A549 (cell line): ENCODE measurements at regions not wholly inside any gene's neighbourhood (a gene's known extent, or its start where the extent isn't known, plus 50 kb on each side); places are given as distances from the start of the nearest gene placed in this dataset.

Experiments
- ATAC-seq, 2 experiments: fragments of 200-7000 bp in 1 of 2; fragments of >200 bp in 1 of 2; cut with Nextera tagmentation in 1 of 2; cut with Tn5 transposase in 1 of 2; 3 replicates each; pipeline versions ENCODE4 v1.8.0 to v1.9.1; 2018 to 2020; ENCODE audit warnings: mild to moderate bottlenecking in 1 of 2, moderate library complexity in 1 of 2
- CTCF ChIA-PET: fragments of 300-600 bp; sonication (Branson Sonifier 250); formaldehyde crosslinking; extraction: SDS; loops from one replicate; lab custom pipeline; 2021; ENCODE audit warnings: antibody characterized with exemption, inconsistent platforms; lab: Yijun Ruan, JAX
- POLR2A ChIA-PET: fragments of 350-600 bp; formaldehyde crosslinking; extraction: SDS; loops from one replicate; lab custom pipeline; 2021; ENCODE audit warnings: antibody characterized with exemption, inconsistent platforms; lab: Yijun Ruan, JAX
- DNase-seq, 2 experiments: peaks; one replicate each; pipeline versions ENCODE4 v3.0.0 to v3.0.0-alpha.2; 2011 to 2016; ENCODE audit warnings: low read depth in 1 of 2, low spot score in 1 of 2
- FAIRE-seq: peaks from 2 replicates; lab custom pipeline; 2011; peaks lifted over from hg19 to GRCh38; lab: Jason Lieb, UNC
- H3K27ac ChIP-seq, 2 experiments: fragments of >200 bp; sonication (Bioruptor Twin); formaldehyde crosslinking; 3 replicates each; pipeline ENCODE4 v1.5.1; 2016 to 2017
- H3K4me1 ChIP-seq: fragments of >200 bp; sonication (Bioruptor Twin); formaldehyde crosslinking; 3 replicates; pipeline ENCODE4 v1.6.1; 2016
- H3K4me2 ChIP-seq: fragments of >200 bp; sonication (Bioruptor Twin); formaldehyde crosslinking; 3 replicates; pipeline ENCODE4 v1.6.1; 2016
- H3K4me3 ChIP-seq: fragments of >200 bp; sonication (Bioruptor Twin); formaldehyde crosslinking; 3 replicates; pipeline ENCODE4 v1.5.1; 2016
- H3K9me3 ChIP-seq: fragments of >200 bp; sonication (Bioruptor Twin); formaldehyde crosslinking; 3 replicates; pipeline ENCODE4 v1.6.1; 2016
- CHD2 ChIP-seq: fragments of 150-350 bp; IDR thresholded peaks from 2 replicates; pipeline ENCODE4 v1.6.1; 2014; ENCODE audit warnings: low read length; ENCODE audit not compliant: partially characterized antibody
- EHF ChIP-seq: fragments of 250-450 bp; sonication (Bioruptor Pico); IDR thresholded peaks from 2 replicates; pipeline ENCODE4 v1.5.0; 2020; ENCODE audit warnings: mild to moderate bottlenecking
- ESRRA ChIP-seq: fragments of 150-350 bp; IDR thresholded peaks from 2 replicates; pipeline ENCODE4 v1.6.1; 2014; ENCODE audit warnings: mild to moderate bottlenecking, low read length, borderline replicate concordance
- FOSB ChIP-seq: fragments of 250-450 bp; sonication (Bioruptor Pico); IDR thresholded peaks from 2 replicates; pipeline ENCODE4 v1.5.0; 2020; ENCODE audit warnings: mild to moderate bottlenecking, moderate library complexity
- FOXS1 ChIP-seq: fragments of 250-450 bp; sonication (Bioruptor Pico); IDR thresholded peaks from 2 replicates; pipeline ENCODE4 v1.5.0; 2020; ENCODE audit warnings: mild to moderate bottlenecking, moderate library complexity
- GATA3 ChIP-seq: IDR thresholded peaks from 2 replicates; pipeline ENCODE4 v1.6.1; 2012; ENCODE audit warnings: borderline replicate concordance
- HOXA7 ChIP-seq: fragments of 250-450 bp; sonication (Bioruptor Pico); IDR thresholded peaks from 2 replicates; pipeline ENCODE4 v1.5.0; 2020; ENCODE audit warnings: mild to moderate bottlenecking, moderate library complexity
- HOXB13 ChIP-seq: fragments of 250-450 bp; sonication (Bioruptor Pico); IDR thresholded peaks from 2 replicates; pipeline ENCODE4 v1.5.0; 2020; ENCODE audit warnings: low read depth, mild to moderate bottlenecking, moderate library complexity
- HOXB5 ChIP-seq: fragments of 250-450 bp; sonication (Bioruptor Pico); IDR thresholded peaks from 2 replicates; pipeline ENCODE4 v1.5.0; 2020; ENCODE audit warnings: mild to moderate bottlenecking, moderate library complexity
- JUN ChIP-seq, 2 experiments: fragments of >200 bp; sonication (Bioruptor Twin); formaldehyde crosslinking; IDR thresholded peaks; 2 replicates in 1 of 2; 3 replicates in 1 of 2; pipeline ENCODE4 v1.6.1; 2016 to 2017
- KDM5A ChIP-seq: fragments of 200-600 bp; sonication (generic); IDR thresholded peaks from 2 replicates; pipeline ENCODE4 v1.6.1; 2016; ENCODE audit warnings: antibody characterized with exemption, mild to moderate bottlenecking
- MAZ ChIP-seq: fragments of 150-350 bp; IDR thresholded peaks from 2 replicates; pipeline ENCODE4 v1.6.1; 2014; ENCODE audit warnings: antibody characterized with exemption, low read depth, low read length, borderline replicate concordance
- POLR2A ChIP-seq: IDR thresholded peaks from 2 replicates; pipeline ENCODE4 v1.6.1; 2012; ENCODE audit warnings: mild to moderate bottlenecking, low read length
- RARB ChIP-seq: fragments of 250-450 bp; sonication (Bioruptor Pico); IDR thresholded peaks from 2 replicates; pipeline ENCODE4 v1.8.0; 2021; ENCODE audit warnings: mild to moderate bottlenecking, moderate library complexity
- RCOR1 ChIP-seq: fragments of 150-350 bp; IDR thresholded peaks from 2 replicates; pipeline ENCODE4 v1.6.1; 2014; ENCODE audit warnings: antibody characterized with exemption, low read length, low read depth
- RFX5 ChIP-seq: fragments of 450-650 bp; IDR thresholded peaks from 2 replicates; pipeline ENCODE4 v1.7.1; 2014; ENCODE audit warnings: antibody characterized with exemption, mild to moderate bottlenecking, moderate library complexity
- SMC3 ChIP-seq: fragments of >200 bp; sonication (Bioruptor Twin); formaldehyde crosslinking; IDR thresholded peaks from 3 replicates; pipeline ENCODE4 v1.6.1; 2018; ENCODE audit warnings: inconsistent platforms
- SREBF2 ChIP-seq: fragments of 450-650 bp; IDR thresholded peaks from 2 replicates; pipeline ENCODE4 v1.6.1; 2014; ENCODE audit warnings: mild to moderate bottlenecking, moderate library complexity
- ZSCAN20 ChIP-seq: fragments of 250-450 bp; sonication (Bioruptor Pico); IDR thresholded peaks from 2 replicates; pipeline ENCODE4 v1.8.0; 2022; ENCODE audit warnings: mild to moderate bottlenecking, moderate library complexity
- WGBS: methylation state at CpG from one replicate; pipeline ENCODE4 v1.1.6; 2017; ENCODE audit errors: missing lambda C conversion rate; 5-methylcytosine and 5-hydroxymethylcytosine counted together
- TF ChIP-seq, protein P1 (sequence below): fragments of >200 bp; sonication (Bioruptor Twin); formaldehyde crosslinking; IDR thresholded peaks from 2 replicates; pipeline ENCODE4 v1.6.1; 2016
- TF ChIP-seq, protein P2 (sequence below): fragments of >200 bp; sonication (Bioruptor Twin); formaldehyde crosslinking; IDR thresholded peaks from 3 replicates; pipeline ENCODE4 v1.6.1; 2016
- TF ChIP-seq, protein P3 (sequence below): IDR thresholded peaks from 2 replicates; pipeline ENCODE4 v1.6.1; 2012
- TF ChIP-seq, protein P4 (sequence below): fragments of 250-450 bp; sonication (Bioruptor Pico); IDR thresholded peaks from 2 replicates; pipeline ENCODE4 v1.5.0; 2020; ENCODE audit warnings: low read depth, mild to moderate bottlenecking, moderate library complexity
- TF ChIP-seq, protein P5 (sequence below): fragments of 200-600 bp; sonication (generic); IDR thresholded peaks from 2 replicates; pipeline ENCODE4 v1.6.1; 2016; ENCODE audit warnings: antibody characterized with exemption, mild to moderate bottlenecking, moderate library complexity

DNA sequence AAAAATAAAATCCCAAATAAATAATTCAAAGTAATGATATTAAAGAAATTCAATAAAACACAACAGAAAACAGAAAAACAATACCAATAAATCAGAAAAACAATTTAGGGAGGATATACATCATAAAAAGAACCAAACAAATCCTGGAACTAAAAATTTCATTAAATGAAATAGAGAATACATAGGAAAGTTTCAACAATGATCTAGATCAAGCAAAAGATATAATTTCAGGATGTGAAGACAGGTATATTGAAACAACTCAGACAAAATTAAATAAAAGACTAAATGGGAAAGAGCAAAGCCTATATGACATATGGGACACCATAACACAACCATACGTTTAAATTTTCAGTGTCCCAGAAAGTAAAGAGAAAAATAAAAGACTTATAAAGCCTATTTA lies 85.1 kb upstream of the GHR start (continued):
- no peak for TF ChIP-seq FOXS1

DNA sequence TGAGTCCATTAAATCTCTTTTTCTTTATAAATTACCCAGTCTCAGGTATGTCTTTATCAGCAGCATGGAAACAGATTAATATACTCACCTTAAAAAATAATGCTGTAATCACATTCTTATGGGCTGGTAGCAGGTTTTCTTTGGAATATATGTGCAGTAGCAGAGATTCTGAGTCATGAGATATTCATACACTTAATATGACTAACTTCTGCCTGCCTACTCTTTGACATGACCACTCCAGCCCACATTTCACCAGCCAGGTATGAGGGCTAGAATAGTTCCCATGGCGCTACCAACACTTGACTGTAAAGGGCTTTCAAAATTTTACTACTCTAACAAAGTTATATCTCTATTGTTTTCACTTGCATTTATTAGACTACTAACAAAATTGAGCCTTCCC lies 74.1 kb upstream of the GHR start:
- CTCF ChIA-PET: no interaction called here
- no peak for TF ChIP-seq SMC3
- TF ChIP-seq RCOR1: no peak
- no peak for TF ChIP-seq SREBF2
- TF ChIP-seq JUN (IDR thresholded peaks at IDR 0.05): no peak
- no peak for TF ChIP-seq GATA3
- TF ChIP-seq, all 56 proteins: peak for 0
- Histone ChIP-seq H3K9me3 (no peaks in the 10 kb centered on the region), H3K4me3 (no peak overlapping the region), H3K4me1 (no peaks in the 10 kb centered on the region), H3K4me2 (no peak overlapping the region), H3K27ac (no peak overlapping the region)
- 0% methylated on average over 1 of the region's 1 CpG for WGBS
- POLR2A ChIA-PET: no interaction called here
- ATAC-seq (no peak), DNase-seq (no peak), FAIRE-seq (no peak)

DNA sequence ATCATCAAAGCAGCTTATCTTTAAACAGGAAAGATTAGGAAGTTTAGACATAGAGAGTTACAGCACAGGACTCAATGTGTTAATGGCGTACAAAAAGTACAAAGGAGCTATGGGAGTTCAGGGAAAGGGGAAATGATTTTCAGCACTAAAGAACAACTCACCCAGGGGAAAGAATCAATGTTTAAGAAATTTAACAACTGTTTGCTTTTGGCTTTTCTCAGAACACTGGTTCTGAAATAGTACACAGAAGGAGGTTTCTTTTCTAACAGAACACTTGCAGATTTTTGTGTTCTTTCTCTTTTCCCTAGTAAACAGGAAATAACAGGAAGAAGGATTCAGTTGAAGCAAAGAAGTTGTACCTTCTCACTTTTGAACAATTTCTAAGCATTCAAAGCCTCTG lies 71.3 kb upstream of the GHR start:
- 24% methylated on average over 1 of the region's 1 CpG for WGBS
- Histone ChIP-seq H3K4me2 (no peak overlapping the region), H3K4me1 (no peaks in the 10 kb centered on the region), H3K4me3 (no peak overlapping the region), H3K27ac (no peak overlapping the region)
- CTCF ChIA-PET: no interaction called here
- TF ChIP-seq RFX5: no peak
- no peak for TF ChIP-seq HOXA7 (CRISPR knock-in tag)
- TF ChIP-seq ESRRA: no peak
- no peak for TF ChIP-seq CHD2
- TF ChIP-seq HOXB13: no peak
- no peak for TF ChIP-seq ZSCAN20 (CRISPR knock-in tag)
- TF ChIP-seq, protein P1, sequence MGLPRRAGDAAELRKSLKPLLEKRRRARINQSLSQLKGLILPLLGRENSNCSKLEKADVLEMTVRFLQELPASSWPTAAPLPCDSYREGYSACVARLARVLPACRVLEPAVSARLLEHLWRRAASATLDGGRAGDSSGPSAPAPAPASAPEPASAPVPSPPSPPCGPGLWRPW: no peak
- TF ChIP-seq SMC3: no peak
- no peak for TF ChIP-seq POLR2A
- TF ChIP-seq, all 56 proteins: peak for 0
- POLR2A ChIA-PET: interaction anchor here (0.5 kb wide), 1 partner anchor 284 kb away, joined by 4 read pairs; no protein-coding TSS in a partner anchor
- H3K9me3 ChIP-seq: no peaks in the 10 kb centered on the region
- DNase-seq (no peak), FAIRE-seq (no peak), ATAC-seq (no peak)

DNA sequence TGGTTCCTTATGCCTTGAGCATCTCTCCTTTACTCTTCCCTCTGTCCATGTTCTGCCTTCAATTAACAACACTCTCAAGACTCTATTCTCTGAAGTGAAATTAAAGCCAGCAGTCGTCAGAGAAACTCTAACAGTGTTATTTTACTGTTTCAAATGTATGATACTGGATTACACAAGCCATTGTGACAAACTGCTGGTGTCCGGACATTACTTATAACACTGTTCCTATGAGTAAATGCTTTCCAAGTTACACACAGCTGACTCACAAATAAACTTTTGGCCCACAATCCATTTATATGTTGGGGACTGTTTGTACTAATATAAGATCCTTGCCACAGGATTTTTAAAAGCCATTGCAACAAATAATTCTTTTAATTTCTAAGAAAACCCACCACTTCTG lies 63.2 kb upstream of the GHR start:
- TF ChIP-seq KDM5A: no peak
- TF ChIP-seq RARB: no peak
- TF ChIP-seq MAZ: no peak
- TF ChIP-seq, protein P2, sequence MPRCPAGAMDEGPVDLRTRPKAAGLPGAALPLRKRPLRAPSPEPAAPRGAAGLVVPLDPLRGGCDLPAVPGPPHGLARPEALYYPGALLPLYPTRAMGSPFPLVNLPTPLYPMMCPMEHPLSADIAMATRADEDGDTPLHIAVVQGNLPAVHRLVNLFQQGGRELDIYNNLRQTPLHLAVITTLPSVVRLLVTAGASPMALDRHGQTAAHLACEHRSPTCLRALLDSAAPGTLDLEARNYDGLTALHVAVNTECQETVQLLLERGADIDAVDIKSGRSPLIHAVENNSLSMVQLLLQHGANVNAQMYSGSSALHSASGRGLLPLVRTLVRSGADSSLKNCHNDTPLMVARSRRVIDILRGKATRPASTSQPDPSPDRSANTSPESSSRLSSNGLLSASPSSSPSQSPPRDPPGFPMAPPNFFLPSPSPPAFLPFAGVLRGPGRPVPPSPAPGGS: no peak
- no peak for TF ChIP-seq EHF
- TF ChIP-seq, protein P3, sequence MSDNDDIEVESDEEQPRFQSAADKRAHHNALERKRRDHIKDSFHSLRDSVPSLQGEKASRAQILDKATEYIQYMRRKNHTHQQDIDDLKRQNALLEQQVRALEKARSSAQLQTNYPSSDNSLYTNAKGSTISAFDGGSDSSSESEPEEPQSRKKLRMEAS: no peak
- TF ChIP-seq, protein P4, sequence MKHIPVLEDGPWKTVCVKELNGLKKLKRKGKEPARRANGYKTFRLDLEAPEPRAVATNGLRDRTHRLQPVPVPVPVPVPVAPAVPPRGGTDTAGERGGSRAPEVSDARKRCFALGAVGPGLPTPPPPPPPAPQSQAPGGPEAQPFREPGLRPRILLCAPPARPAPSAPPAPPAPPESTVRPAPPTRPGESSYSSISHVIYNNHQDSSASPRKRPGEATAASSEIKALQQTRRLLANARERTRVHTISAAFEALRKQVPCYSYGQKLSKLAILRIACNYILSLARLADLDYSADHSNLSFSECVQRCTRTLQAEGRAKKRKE: no peak
- TF ChIP-seq, protein P5, sequence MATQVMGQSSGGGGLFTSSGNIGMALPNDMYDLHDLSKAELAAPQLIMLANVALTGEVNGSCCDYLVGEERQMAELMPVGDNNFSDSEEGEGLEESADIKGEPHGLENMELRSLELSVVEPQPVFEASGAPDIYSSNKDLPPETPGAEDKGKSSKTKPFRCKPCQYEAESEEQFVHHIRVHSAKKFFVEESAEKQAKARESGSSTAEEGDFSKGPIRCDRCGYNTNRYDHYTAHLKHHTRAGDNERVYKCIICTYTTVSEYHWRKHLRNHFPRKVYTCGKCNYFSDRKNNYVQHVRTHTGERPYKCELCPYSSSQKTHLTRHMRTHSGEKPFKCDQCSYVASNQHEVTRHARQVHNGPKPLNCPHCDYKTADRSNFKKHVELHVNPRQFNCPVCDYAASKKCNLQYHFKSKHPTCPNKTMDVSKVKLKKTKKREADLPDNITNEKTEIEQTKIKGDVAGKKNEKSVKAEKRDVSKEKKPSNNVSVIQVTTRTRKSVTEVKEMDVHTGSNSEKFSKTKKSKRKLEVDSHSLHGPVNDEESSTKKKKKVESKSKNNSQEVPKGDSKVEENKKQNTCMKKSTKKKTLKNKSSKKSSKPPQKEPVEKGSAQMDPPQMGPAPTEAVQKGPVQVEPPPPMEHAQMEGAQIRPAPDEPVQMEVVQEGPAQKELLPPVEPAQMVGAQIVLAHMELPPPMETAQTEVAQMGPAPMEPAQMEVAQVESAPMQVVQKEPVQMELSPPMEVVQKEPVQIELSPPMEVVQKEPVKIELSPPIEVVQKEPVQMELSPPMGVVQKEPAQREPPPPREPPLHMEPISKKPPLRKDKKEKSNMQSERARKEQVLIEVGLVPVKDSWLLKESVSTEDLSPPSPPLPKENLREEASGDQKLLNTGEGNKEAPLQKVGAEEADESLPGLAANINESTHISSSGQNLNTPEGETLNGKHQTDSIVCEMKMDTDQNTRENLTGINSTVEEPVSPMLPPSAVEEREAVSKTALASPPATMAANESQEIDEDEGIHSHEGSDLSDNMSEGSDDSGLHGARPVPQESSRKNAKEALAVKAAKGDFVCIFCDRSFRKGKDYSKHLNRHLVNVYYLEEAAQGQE: no peak
- no peak for TF ChIP-seq FOSB (CRISPR knock-in tag)
- no peak for TF ChIP-seq ESRRA
- no peak for TF ChIP-seq HOXB5 (CRISPR knock-in tag)
- DNase-seq (no peak), ATAC-seq (no peak), FAIRE-seq (no peak)
- Histone ChIP-seq H3K4me2 (no peak overlapping the region), H3K27ac (no peak overlapping the region), H3K4me3 (no peak overlapping the region), H3K4me1 (no peaks in the 10 kb centered on the region), H3K9me3 (no peaks in the 10 kb centered on the region)
- 19% methylated on average over 2 of the region's 2 CpGs for WGBS
- POLR2A ChIA-PET: no interaction called here
- CTCF ChIA-PET: no interaction called here
